ENCODE measurements at regions not wholly inside any gene's neighbourhood (a gene's known extent, or its start where the extent isn't known, plus 50 kb on each side); places are given as distances from the start of the nearest gene placed in this dataset.

DNA sequence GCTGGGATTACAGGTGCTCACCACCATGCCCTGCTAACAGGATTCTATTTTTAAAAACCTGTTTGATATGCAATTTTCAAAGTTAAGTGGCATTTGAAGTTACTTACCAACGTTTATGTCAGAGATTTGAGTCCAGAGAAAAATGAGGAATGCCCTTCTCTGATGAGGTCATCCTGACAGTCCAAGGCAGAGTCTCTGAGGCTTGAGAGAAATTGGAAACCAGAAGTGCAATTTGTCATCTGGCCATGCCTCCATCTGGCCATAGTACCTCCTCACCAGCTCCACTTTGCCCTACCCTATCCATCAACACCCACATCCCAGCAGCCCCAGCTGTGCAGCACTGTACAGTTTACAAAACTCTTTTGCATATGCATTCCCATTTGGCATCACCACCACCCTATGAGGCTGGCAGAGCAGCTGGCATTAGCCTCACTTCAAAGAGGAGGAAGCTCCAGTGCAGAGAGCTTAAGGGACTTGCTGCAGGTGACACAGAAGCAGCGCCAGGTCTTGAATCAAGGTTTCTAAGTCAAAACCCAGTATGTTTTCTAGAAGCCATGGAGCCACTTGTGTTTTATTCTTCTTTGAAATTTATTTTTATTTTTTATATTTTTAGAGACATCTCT lies 54.5 kb upstream of the PDZD8 start:
- H3K4me3 ChIP-seq (ENCODE audit: low read length): no peak overlapping the region
- H3K27me3 ChIP-seq (ENCODE audit: control insufficient read depth, insufficient read depth, low read length): peaks cover 5% of the 10 kb centered on the region
- H3K9me3 ChIP-seq (replicated peaks; ENCODE audit: control insufficient read depth, low read depth, low read length): no peaks in the 10 kb centered on the region
- no peaks in the 10 kb centered on the region for H3K36me3 ChIP-seq (ENCODE audit: control insufficient read depth, insufficient read depth, low read length)
- no peak for DNase-seq
- H3K27ac ChIP-seq (ENCODE audit: low read length): no peak overlapping the region
- no peaks in the 10 kb centered on the region for H3K4me1 ChIP-seq (ENCODE audit: control insufficient read depth, insufficient read depth, low read length)
- 14% methylated on average over 1 of the region's 2 CpGs for WGBS (ENCODE audit: insufficient coverage)

GRCh38 chr10:117427356-117427755 lies 52.1 kb upstream of the PDZD8 start:
- 100% methylated on average over 2 of the region's 4 CpGs for WGBS (ENCODE audit: insufficient coverage)
- Histone ChIP-seq H3K4me1 (ENCODE audit: control insufficient read depth, insufficient read depth, low read length) (no peaks in the 10 kb centered on the region), H3K36me3 (ENCODE audit: control insufficient read depth, insufficient read depth, low read length) (no peaks in the 10 kb centered on the region), H3K27me3 (ENCODE audit: control insufficient read depth, insufficient read depth, low read length) (peaks cover 2% of the 10 kb centered on the region), H3K27ac (ENCODE audit: low read length) (no peak overlapping the region), H3K4me3 (ENCODE audit: low read length) (no peak overlapping the region), H3K9me3 (replicated peaks; ENCODE audit: control insufficient read depth, low read depth, low read length) (no peaks in the 10 kb centered on the region)
- DNase-seq: no peak

- DNase-seq: no peak
- WGBS (ENCODE audit: insufficient coverage): 53% methylated on average over 4 of the region's 5 CpGs
- Histone ChIP-seq H3K4me3 (ENCODE audit: low read length) (no peak overlapping the region), H3K36me3 (ENCODE audit: control insufficient read depth, insufficient read depth, low read length) (no peaks in the 10 kb centered on the region), H3K4me1 (ENCODE audit: control insufficient read depth, insufficient read depth, low read length) (no peaks in the 10 kb centered on the region), H3K9me3 (replicated peaks; ENCODE audit: control insufficient read depth, low read depth, low read length) (no peaks in the 10 kb centered on the region), H3K27ac (ENCODE audit: low read length) (no peak overlapping the region), H3K27me3 (ENCODE audit: control insufficient read depth, insufficient read depth, low read length) (peaks cover 2% of the 10 kb centered on the region)
These were observed 50.8 kb upstream of the PDZD8 start for GRCh38 chr10:117425974-117426566.

- no peaks in the 10 kb centered on the region for H3K36me3 ChIP-seq (ENCODE audit: control insufficient read depth, insufficient read depth, low read length)
- peaks cover 2% of the 10 kb centered on the region for H3K27me3 ChIP-seq (ENCODE audit: control insufficient read depth, insufficient read depth, low read length)
- no peak overlapping the region for H3K27ac ChIP-seq (ENCODE audit: low read length)
- H3K4me3 ChIP-seq (ENCODE audit: low read length): no peak overlapping the region
- no peak for DNase-seq
- H3K9me3 ChIP-seq (replicated peaks; ENCODE audit: control insufficient read depth, low read depth, low read length): no peaks in the 10 kb centered on the region
- H3K4me1 ChIP-seq (ENCODE audit: control insufficient read depth, insufficient read depth, low read length): no peaks in the 10 kb centered on the region
- 63% methylated on average over 13 of the region's 13 CpGs for whole genome bisulfite sequencing (ENCODE audit: insufficient coverage)
These were observed 49.8 kb upstream of the PDZD8 start for GRCh38 chr10:117424883-117425649.

All from muscle of leg (tissue), 3 donors.